GM19023 (cell line): ENCODE measurements at regions not wholly inside any gene's neighbourhood (a gene's known extent, or its start where the extent isn't known, plus 50 kb on each side); places are given as distances from the start of the nearest gene placed in this dataset.

Experiments used
- ATAC-seq: cut with Tn5 transposase; IDR thresholded peaks from one replicate; pipeline ENCODE4 v1.9.1; 2021; ENCODE audit warnings: mild to moderate bottlenecking, moderate library complexity; ENCODE audit not compliant: unreplicated experiment

DNA sequence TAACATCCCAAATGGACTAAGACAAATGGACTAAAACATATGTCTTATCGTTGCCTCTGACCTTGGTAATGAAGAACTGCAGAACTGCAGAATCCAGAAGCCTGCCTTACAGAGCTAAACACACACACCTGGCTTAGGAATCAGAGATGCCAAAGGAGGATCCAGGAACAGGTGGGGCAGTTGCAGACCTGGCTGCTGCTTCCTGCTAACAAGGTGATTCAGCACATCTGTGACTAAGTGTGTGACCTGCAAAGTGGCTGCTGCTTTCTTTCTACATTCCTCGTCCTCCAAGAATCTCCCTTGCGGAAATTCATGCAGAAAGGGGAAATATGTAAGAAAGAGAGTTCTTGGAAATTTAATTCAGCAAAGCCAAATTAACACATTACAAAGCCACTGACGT lies 96.8 kb upstream of the NLGN4X start:
- no peak for ATAC-seq

DNA sequence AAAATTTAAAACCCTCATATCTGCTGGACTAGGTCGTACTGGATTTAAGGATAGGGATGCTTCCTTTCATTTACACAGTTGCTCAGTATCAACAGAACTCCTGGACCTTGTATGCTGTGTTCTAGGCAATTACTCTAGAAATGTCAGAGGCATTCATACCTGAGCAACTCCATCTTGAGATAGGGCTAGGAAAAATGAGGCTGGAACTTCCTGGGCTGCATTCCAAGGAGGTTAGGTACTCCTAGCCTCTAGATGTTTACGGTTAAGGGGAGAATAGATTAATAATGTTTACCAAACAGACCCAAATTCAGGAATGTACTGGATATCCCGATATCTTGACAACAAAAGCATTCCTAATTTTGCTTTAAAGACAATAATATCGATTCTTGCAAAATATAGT lies 84.7 kb upstream of the NLGN4X start:
- no peak for ATAC-seq

DNA sequence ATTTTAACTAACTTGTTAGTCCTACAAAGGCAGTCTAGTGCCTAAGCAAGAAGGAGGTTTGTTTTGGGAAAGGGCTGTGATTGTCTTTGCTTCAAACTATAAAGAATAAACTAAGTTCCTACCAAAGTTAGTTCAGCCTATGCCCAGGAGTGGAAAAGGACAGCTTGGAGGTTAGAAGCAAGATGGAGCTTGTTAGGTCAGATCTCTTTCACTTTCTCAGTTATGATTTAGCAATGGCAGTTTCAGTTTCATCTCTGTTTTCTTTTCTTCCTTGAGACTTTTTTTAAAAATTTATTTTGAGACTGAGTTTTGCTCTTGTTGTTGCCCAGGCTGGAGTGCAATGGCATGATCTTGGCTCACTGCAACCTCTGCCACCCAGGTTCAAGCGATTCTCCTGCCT lies 82.9 kb upstream of the NLGN4X start:
- peak; percentile 57 for ATAC-seq

DNA sequence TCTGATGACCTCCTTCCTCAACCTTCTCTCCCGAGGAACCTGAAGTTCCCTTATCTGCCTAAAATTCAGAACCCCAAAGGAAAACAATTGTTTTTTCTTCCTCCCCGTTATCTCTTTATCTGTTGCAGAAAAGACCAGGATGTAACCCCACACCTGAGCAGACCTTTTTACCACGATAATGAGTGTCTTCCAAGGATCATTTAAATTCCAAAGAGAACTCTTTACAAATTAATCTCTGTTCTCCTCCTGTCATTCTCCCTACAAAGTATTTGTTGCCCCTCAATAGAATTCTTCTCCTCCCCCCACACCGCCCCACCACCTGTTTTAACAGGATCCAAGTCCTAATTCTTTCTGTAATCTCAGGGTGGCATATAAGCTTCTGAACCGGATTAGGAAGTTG lies 78.5 kb upstream of the NLGN4X start:
- no peak for ATAC-seq

DNA sequence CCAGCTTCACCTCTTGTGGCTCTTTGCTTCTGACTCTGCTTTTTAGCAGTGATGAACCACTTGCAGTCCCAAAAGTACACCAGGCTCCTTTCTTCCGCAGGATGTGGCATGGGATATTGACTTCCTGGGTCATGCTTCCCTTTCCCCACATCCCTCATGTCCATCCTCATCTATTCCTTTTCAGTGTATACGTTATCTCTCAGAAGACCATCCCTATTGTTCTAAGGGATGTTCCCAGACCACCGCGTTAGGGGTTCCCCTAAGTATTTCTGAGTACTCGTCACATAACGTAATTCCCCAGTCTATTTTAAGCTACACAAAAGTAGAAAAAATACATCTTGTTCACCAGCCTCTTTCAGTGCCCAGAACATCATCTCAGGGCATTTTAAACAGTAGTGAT lies 71.1 kb upstream of the NLGN4X start:
- no peak for ATAC-seq

DNA sequence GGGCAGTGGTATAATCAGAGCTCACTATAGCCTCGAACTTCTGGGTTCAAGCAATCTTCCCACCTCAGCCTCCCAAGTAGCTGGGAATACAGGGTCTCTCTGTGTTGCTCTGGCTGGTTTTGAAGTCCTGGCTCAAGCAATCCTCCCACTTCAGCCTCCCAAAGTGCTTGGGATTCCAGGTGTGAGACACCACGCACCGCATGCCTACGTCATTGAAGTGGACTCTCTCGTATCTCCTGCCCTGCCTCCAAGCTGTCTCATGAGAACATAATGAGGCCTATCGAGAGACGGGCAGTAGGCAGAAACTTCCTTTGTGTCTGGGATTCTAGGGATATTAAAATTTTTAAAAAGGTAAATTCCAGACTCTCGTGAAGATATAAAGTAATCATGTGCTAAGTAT lies 65.0 kb upstream of the NLGN4X start:
- no peak for ATAC-seq

DNA sequence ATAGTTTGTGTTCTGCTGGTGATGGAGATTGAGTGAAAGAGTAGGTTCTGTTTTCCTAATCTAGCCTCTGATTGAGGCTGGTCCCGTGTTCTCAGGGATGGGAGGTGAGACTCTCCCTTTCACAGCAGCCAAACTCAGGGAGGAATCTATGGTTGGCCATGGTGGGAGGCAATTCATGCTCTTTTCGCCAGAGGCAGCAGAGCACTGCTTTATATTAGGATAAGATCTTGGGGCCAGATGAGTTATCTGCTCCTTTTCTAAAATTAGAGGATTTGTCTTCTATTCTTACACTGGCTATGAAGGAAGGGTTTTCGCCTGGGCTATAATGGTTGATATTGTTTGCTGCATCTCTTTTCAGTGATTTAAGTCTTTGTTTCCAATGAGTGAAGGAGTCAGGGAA lies 63.9 kb upstream of the NLGN4X start:
- ATAC-seq = no peak

DNA sequence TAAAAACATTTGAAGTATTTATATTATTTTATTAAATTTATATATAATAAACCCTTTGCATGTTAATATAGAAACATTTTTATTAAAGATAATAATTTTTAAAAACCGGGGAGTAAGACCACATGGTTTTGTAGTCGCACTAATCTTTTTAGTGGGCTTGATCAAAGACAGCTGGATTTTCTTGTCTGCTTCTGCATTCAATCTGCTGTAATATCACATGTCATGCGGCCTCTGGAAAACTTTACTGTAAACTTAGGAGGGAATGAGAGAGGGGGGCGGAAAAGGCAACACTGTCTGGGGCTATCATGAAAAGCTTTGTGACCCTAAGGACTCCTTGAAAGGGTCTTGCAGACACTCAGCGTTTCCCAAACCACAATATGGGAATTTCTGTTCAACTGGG lies 62.8 kb upstream of the NLGN4X start:
- no peak for ATAC-seq

DNA sequence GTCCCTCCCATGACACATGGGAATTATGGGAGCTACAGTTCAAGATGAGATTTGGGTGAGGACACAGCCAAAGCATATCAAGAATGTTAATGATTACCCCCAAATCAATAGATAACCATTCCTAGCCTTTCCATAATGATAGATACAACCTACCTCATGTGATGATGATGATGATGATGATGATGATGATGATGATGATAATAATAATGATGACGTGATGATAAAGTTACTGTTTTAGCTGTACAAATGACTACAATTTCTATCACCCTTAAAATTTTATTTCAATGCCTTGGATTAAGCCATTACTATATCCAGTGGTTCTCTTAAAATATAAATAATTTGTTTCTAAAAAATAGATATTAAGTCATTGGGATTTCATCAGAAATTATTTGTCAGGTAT lies 55.2 kb upstream of the NLGN4X start:
- ATAC-seq = no peak

DNA sequence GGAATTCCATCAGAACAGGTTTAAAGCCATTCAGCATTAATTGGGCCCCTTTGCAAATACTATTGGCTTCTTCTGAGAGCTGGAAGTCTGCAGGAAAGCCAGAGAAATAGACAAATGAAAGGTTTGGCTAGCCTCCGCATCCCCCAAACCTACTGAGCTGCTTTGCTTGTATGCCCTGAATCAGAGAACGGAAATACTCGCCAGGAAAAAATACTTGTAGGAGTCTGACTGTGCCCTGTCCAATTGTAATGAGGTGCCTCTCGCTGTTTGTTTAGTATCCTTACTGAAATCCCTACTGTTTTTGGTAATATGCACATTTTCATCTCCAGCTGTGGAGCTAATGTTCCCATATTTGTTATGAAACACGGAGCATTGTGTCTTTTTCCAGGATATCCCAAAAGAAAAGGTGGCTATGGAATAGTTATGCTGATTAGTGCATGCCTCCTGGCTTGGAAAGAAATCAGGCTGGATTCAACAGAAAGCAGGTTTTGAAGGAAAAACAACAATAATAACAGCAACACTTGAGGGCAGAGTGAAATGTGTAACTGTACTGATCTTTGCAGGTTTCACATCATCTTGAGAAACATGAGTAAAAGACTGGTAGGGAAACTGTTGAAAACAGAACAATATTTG lies 50.7 kb upstream of the NLGN4X start:
- ATAC-seq = no peak
